Trophoblast cell (in vitro differentiated cells and primary cell): ENCODE measurements at regions not wholly inside any gene's neighbourhood (a gene's known extent, or its start where the extent isn't known, plus 50 kb on each side); places are given as distances from the start of the nearest gene placed in this dataset.

Experiments
- DNase-seq, 2 donors: peaks; one replicate each; pipeline ENCODE4 v3.0.0-alpha.2; 2016
- H2AFZ ChIP-seq: 2 replicates; pipeline ENCODE4 v1.6.1; 2013; ENCODE audit warnings: low read length, moderate library complexity, mild to moderate bottlenecking; ENCODE audit not compliant: insufficient read depth, poor library complexity
- H2AK5ac ChIP-seq: 2 replicates; pipeline ENCODE4 v1.6.1; 2013; ENCODE audit warnings: mild to moderate bottlenecking, low read length
- H2BK120ac ChIP-seq: 2 replicates; pipeline ENCODE4 v1.6.1; 2013; ENCODE audit warnings: low read length, mild to moderate bottlenecking, moderate library complexity; ENCODE audit not compliant: insufficient read depth, poor library complexity
- H2BK12ac ChIP-seq: 2 replicates; pipeline ENCODE4 v1.6.1; 2013; ENCODE audit warnings: mild to moderate bottlenecking, low read length, moderate library complexity
- H2BK5ac ChIP-seq: 2 replicates; pipeline ENCODE4 v1.6.1; 2013; ENCODE audit warnings: low read length, low read depth, moderate library complexity, mild to moderate bottlenecking; ENCODE audit not compliant: poor library complexity
- H3K14ac ChIP-seq: 2 replicates; pipeline ENCODE4 v1.6.1; 2013; ENCODE audit warnings: mild to moderate bottlenecking, low read length
- H3K18ac ChIP-seq: 2 replicates; pipeline ENCODE4 v1.6.1; 2013; ENCODE audit warnings: mild to moderate bottlenecking, low read length
- H3K23ac ChIP-seq: 2 replicates; pipeline ENCODE4 v1.6.1; 2013; ENCODE audit warnings: low read length
- H3K27ac ChIP-seq: 2 replicates; pipeline ENCODE4 v1.5.1; 2013; ENCODE audit warnings: low read depth, mild to moderate bottlenecking, inconsistent platforms, low read length, moderate library complexity
- H3K27me3 ChIP-seq: 2 replicates; pipeline ENCODE4 v1.6.1; 2013; ENCODE audit warnings: inconsistent platforms, mild to moderate bottlenecking, low read length, moderate library complexity; ENCODE audit not compliant: insufficient read depth
- H3K36me3 ChIP-seq, 2 experiments: 1 replicate in 1 of 2; 2 replicates in 1 of 2; pipeline ENCODE4 v1.6.1; 2013; ENCODE audit warnings: low read length in 2 of 2, mild to moderate bottlenecking in 2 of 2, moderate library complexity in 1 of 2; ENCODE audit not compliant: insufficient read depth in 2 of 2, control insufficient read depth in 1 of 2
- H3K4ac ChIP-seq: 2 replicates; pipeline ENCODE4 v1.6.1; 2013; ENCODE audit warnings: low read depth, mild to moderate bottlenecking, low read length, moderate library complexity
- H3K4me1 ChIP-seq, 2 experiments: 1 replicate in 1 of 2; 2 replicates in 1 of 2; pipeline ENCODE4 v1.6.1; 2013; ENCODE audit warnings: low read length in 2 of 2, mild to moderate bottlenecking in 2 of 2, moderate library complexity in 1 of 2; ENCODE audit not compliant: insufficient read depth in 2 of 2, control insufficient read depth in 1 of 2
- H3K4me2 ChIP-seq: 2 replicates; pipeline ENCODE4 v1.6.1; 2013; ENCODE audit warnings: inconsistent platforms, mild to moderate bottlenecking, low read length, moderate library complexity
- H3K4me3 ChIP-seq: 2 replicates; pipeline ENCODE4 v1.5.1; 2013; ENCODE audit warnings: mild to moderate bottlenecking, low read depth, low read length, inconsistent platforms
- H3K79me1 ChIP-seq: one replicate; pipeline ENCODE4 v1.6.1; 2013; ENCODE audit warnings: low read length
- H3K79me2 ChIP-seq: 2 replicates; pipeline ENCODE4 v1.6.1; 2013; ENCODE audit warnings: low read length, mild to moderate bottlenecking; ENCODE audit not compliant: control insufficient read depth, insufficient read depth, poor library complexity
- H3K9ac ChIP-seq: 2 replicates; pipeline ENCODE4 v1.6.1; 2013; ENCODE audit warnings: mild to moderate bottlenecking, low read length
- H3K9me3 ChIP-seq: 2 replicates; pipeline ENCODE4 v1.6.1; 2013; ENCODE audit warnings: low read depth, mild to moderate bottlenecking, control low read depth, inconsistent platforms, low read length; ENCODE audit not compliant: insufficient read depth
- H4K12ac ChIP-seq: 2 replicates; pipeline ENCODE4 v1.6.1; 2013; ENCODE audit warnings: low read depth, mild to moderate bottlenecking, low read length, moderate library complexity
- H4K8ac ChIP-seq: 2 replicates; pipeline ENCODE4 v1.6.1; 2013; ENCODE audit warnings: low read depth, mild to moderate bottlenecking, low read length, moderate library complexity
- H4K91ac ChIP-seq: one replicate; pipeline ENCODE4 v1.6.1; 2013; ENCODE audit warnings: low read depth, mild to moderate bottlenecking, low read length, moderate library complexity
- WGBS: extraction: QIAGEN DNeasy Blood & Tissue Kit; methylation state at CpG from one replicate; pipeline ENCODE4 v1.1.7; 2013; ENCODE audit warnings: missing lambda C conversion rate; ENCODE audit not compliant: insufficient read length, insufficient coverage; ENCODE audit errors: extremely low coverage; 5-methylcytosine and 5-hydroxymethylcytosine counted together

DNA sequence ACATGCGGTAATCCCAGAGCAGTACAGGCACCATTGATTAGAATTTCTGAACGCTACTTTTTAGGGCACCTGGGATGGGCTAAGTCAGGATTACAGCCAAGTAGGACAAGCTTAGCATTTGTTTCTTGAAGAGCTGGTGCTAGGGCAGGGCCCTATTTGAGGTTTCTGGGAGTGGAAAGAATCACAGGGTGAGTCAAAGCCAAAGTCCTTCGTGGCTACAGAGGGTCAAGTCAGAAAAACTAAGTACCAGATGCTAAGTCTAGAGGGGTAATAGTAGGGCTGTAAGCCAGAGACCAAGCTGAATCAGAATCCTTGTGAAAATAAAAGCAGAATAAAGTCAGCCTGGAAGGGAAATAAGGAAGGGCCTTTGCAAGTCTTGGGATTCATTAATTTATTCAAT is 448.6 kb downstream of the ZIC3 start:
- no peak overlapping the region for H3K27ac ChIP-seq
- H3K4me2 ChIP-seq = no peak overlapping the region
- no peak overlapping the region for H2BK5ac ChIP-seq
- no peak overlapping the region for H3K9ac ChIP-seq
- H2AFZ ChIP-seq = no peak overlapping the region
- no peaks in the 10 kb centered on the region for H3K79me2 ChIP-seq
- no CpG with 5 or more reads among the region's 3 CpGs for WGBS
- no peaks in the 10 kb centered on the region for H3K36me3 ChIP-seq
- no peaks in the 10 kb centered on the region for H3K9me3 ChIP-seq
- H2BK120ac ChIP-seq = no peak overlapping the region
- H3K27me3 ChIP-seq = no peaks in the 10 kb centered on the region
- H3K23ac ChIP-seq = no peak overlapping the region
- no peak overlapping the region for H3K4ac ChIP-seq
- H4K91ac ChIP-seq = no peak overlapping the region
- no peak overlapping the region for H3K18ac ChIP-seq
- no peak overlapping the region for H3K4me3 ChIP-seq
- no peak overlapping the region for H3K14ac ChIP-seq
- H4K12ac ChIP-seq = no peak overlapping the region
- no peaks in the 10 kb centered on the region for H3K79me1 ChIP-seq
- no peaks in the 10 kb centered on the region for H3K4me1 ChIP-seq
- no peak overlapping the region for H2BK12ac ChIP-seq
- no peak for DNase-seq
- H2AK5ac ChIP-seq = no peak overlapping the region
- H4K8ac ChIP-seq = no peak overlapping the region

GRCh38 chrX:138018145-138018799 is 452.3 kb downstream of the ZIC3 start:
- no peaks in the 10 kb centered on the region for H3K79me2 ChIP-seq
- no peak overlapping the region for H3K14ac ChIP-seq
- no peak overlapping the region for H3K18ac ChIP-seq
- DNase-seq = no peak
- H2BK5ac ChIP-seq = no peak overlapping the region
- no peak overlapping the region for H3K9ac ChIP-seq
- H2BK12ac ChIP-seq = no peak overlapping the region
- no peak overlapping the region for H4K8ac ChIP-seq
- H3K4me2 ChIP-seq = no peak overlapping the region
- no peaks in the 10 kb centered on the region for H3K36me3 ChIP-seq
- no peaks in the 10 kb centered on the region for H3K79me1 ChIP-seq
- H2AFZ ChIP-seq = no peak overlapping the region
- no peak overlapping the region for H4K12ac ChIP-seq
- no peak overlapping the region for H2BK120ac ChIP-seq
- no peak overlapping the region for H3K4me3 ChIP-seq
- H3K27ac ChIP-seq = no peak overlapping the region
- H3K23ac ChIP-seq = no peak overlapping the region
- no peak overlapping the region for H4K91ac ChIP-seq
- no peaks in the 10 kb centered on the region for H3K9me3 ChIP-seq
- no peak overlapping the region for H3K4ac ChIP-seq
- H3K27me3 ChIP-seq = no peaks in the 10 kb centered on the region
- WGBS = no CpG with 5 or more reads among the region's 1 CpG
- H3K4me1 ChIP-seq = no peaks in the 10 kb centered on the region
- H2AK5ac ChIP-seq = no peak overlapping the region

- H3K4me1 ChIP-seq = no peaks in the 10 kb centered on the region
- no peak overlapping the region for H3K9ac ChIP-seq
- H3K4ac ChIP-seq = no peak overlapping the region
- no peak overlapping the region for H2BK12ac ChIP-seq
- no peak overlapping the region for H3K4me3 ChIP-seq
- H2AK5ac ChIP-seq = no peak overlapping the region
- no peak overlapping the region for H4K12ac ChIP-seq
- no peak overlapping the region for H3K4me2 ChIP-seq
- no peaks in the 10 kb centered on the region for H3K27me3 ChIP-seq
- H3K79me2 ChIP-seq = no peaks in the 10 kb centered on the region
- no peak overlapping the region for H2AFZ ChIP-seq
- no peak overlapping the region for H2BK120ac ChIP-seq
- no peaks in the 10 kb centered on the region for H3K79me1 ChIP-seq
- no peaks in the 10 kb centered on the region for H3K9me3 ChIP-seq
- no peak overlapping the region for H3K23ac ChIP-seq
- DNase-seq = no peak
- no peak overlapping the region for H3K14ac ChIP-seq
- H3K36me3 ChIP-seq = no peaks in the 10 kb centered on the region
- no peak overlapping the region for H2BK5ac ChIP-seq
- no CpG with 5 or more reads among the region's 1 CpG for WGBS
- H4K8ac ChIP-seq = no peak overlapping the region
- no peak overlapping the region for H4K91ac ChIP-seq
- no peak overlapping the region for H3K27ac ChIP-seq
- H3K18ac ChIP-seq = no peak overlapping the region
These were observed 455.0 kb downstream of the ZIC3 start for GRCh38 chrX:138020941-138021340.

DNA sequence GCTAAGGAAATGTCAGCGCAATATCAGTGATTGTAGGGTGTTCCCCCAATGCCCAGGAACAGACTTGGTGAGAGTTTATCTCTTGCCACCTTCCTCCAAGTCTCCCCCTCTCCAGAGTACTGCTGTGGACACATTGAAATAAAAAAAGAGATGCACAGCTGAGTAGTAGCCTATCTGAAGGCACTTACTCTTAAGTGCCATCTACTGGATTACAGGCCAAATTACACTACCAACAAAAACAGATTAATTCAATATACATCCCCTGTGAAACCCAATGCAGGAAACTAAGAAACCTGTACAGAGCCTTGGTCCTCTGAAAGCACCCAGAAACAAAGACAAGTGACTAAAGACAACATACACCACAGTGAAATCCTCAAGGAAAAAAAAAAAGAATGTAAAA is 460.3 kb downstream of the ZIC3 start:
- Histone ChIP-seq H3K4me1 (no peaks in the 10 kb centered on the region), H2AK5ac (no peak overlapping the region), H3K23ac (no peak overlapping the region), H3K79me2 (no peaks in the 10 kb centered on the region), H3K4ac (no peak overlapping the region), H3K27me3 (no peaks in the 10 kb centered on the region), H3K4me3 (no peak overlapping the region), H3K18ac (no peak overlapping the region), H2BK12ac (no peak overlapping the region), H3K9ac (no peak overlapping the region), H2AFZ (no peak overlapping the region), H4K91ac (no peak overlapping the region), H3K4me2 (no peak overlapping the region), H3K79me1 (no peaks in the 10 kb centered on the region), H3K14ac (no peak overlapping the region), H3K36me3 (no peaks in the 10 kb centered on the region), H2BK120ac (no peak overlapping the region), H2BK5ac (no peak overlapping the region), H3K27ac (no peak overlapping the region), H4K8ac (no peak overlapping the region), H3K9me3 (no peaks in the 10 kb centered on the region), H4K12ac (no peak overlapping the region)
- peak in 1 of 2 donors; percentile 1 for DNase-seq
- WGBS = no CpG with 5 or more reads among the region's 1 CpG
